ENCODE measurements at regions not wholly inside any gene's neighbourhood (a gene's known extent, or its start where the extent isn't known, plus 50 kb on each side); places are given as distances from the start of the nearest gene placed in this dataset.

DNA sequence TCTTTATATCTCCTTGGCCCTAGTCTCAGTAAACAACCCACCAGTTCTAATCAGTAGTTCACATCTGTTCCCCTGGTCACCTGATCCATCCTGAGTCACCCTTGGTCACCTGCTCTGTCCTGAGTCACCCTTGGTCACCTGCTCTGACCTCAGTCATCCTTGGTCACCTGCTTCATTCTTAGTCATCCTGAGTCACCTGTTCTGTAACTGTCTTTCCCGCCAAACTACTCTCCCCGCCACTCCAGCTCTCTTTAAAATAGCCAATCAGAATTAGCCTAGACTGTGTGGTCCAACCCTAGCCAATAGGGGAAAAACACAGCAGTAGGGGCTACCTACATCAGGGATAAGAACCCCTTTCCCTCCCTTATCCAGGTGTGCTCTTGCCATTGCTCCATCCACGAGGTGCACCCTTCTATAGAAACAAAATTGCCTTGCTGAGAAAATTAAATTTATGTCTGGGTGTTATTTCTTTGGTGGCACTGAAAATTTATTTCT lies 245.4 kb upstream of the DIO3 start:
- intact Hi-C loops (cut with micrococcal nuclease; ENCODE audit: unreplicated experiment): no loop called here
- no TSS peak for BruUV-seq (replicated peaks)
- no peak overlapping the region for H3K4me3 ChIP-seq (ENCODE audit: low read depth, low read length, poor library complexity, severe bottlenecking)
- no peak for DNase-seq (ENCODE audit: low spot score)
- no peaks in the 10 kb centered on the region for H3K9me3 ChIP-seq (ENCODE audit: low read depth, low read length, poor library complexity, severe bottlenecking)
- peaks cover 33% of the 10 kb centered on the region for H3K27me3 ChIP-seq (replicated peaks; ENCODE audit: insufficient read depth, low read depth, low read length, poor library complexity)
- CTCF ChIA-PET: no interaction called here
- POLR2A ChIA-PET (ENCODE audit: low non-redundant PET): no interaction called here
- TF ChIP-seq EZH2 (IDR thresholded peaks at IDR 0.05; ENCODE audit: borderline replicate concordance, low read depth, low read length, poor library complexity, severe bottlenecking) (no peak), CTCF (conservative IDR thresholded peaks at IDR 0.05; ENCODE audit: low read depth, low read length) (no peak)
- no peaks in the 10 kb centered on the region for H3K36me3 ChIP-seq (ENCODE audit: insufficient read depth, low read length, poor library complexity, severe bottlenecking)
- H3K4me1 ChIP-seq (ENCODE audit: insufficient read depth, low read length, poor library complexity, severe bottlenecking): no peaks in the 10 kb centered on the region
- no peak overlapping the region for H3K27ac ChIP-seq (ENCODE audit: low read depth, low read length, poor library complexity, severe bottlenecking)

DNA sequence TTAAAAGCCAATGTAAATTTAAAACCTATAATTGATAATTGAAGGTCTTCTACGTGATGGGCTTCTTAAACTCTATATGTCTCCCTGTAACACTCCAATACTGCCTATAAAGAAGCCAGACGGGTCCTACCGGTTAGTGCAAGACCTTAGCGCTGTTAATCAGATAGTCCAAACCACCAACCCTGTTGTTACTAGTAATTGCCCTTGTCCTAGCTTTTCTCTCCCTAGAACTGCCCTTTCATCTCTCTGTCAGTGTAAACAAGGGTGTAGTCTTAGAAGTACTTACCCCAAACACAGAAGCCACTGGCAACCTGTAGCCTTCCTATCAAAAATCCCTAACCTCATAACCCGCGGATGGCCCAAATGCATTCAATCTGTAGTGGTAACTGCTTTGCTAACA lies 243.0 kb upstream of the DIO3 start:
- H3K4me1 ChIP-seq (ENCODE audit: insufficient read depth, low read length, poor library complexity, severe bottlenecking): no peaks in the 10 kb centered on the region
- no peaks in the 10 kb centered on the region for H3K36me3 ChIP-seq (ENCODE audit: insufficient read depth, low read length, poor library complexity, severe bottlenecking)
- H3K9me3 ChIP-seq (ENCODE audit: low read depth, low read length, poor library complexity, severe bottlenecking): no peaks in the 10 kb centered on the region
- no TSS peak for BruUV-seq (replicated peaks)
- no peak overlapping the region for H3K4me3 ChIP-seq (ENCODE audit: low read depth, low read length, poor library complexity, severe bottlenecking)
- ChIA-PET CTCF (no interaction called here), POLR2A (ENCODE audit: low non-redundant PET) (no interaction called here)
- H3K27me3 ChIP-seq (replicated peaks; ENCODE audit: insufficient read depth, low read depth, low read length, poor library complexity): peaks cover 19% of the 10 kb centered on the region
- no peak for DNase-seq (ENCODE audit: low spot score)
- TF ChIP-seq CTCF (conservative IDR thresholded peaks at IDR 0.05; ENCODE audit: low read depth, low read length) (no peak), EZH2 (IDR thresholded peaks at IDR 0.05; ENCODE audit: borderline replicate concordance, low read depth, low read length, poor library complexity, severe bottlenecking) (no peak)
- intact Hi-C loops (cut with micrococcal nuclease; ENCODE audit: unreplicated experiment): no loop called here
- H3K27ac ChIP-seq (ENCODE audit: low read depth, low read length, poor library complexity, severe bottlenecking): no peak overlapping the region

GRCh38 chr14:101320396-101320795 lies 240.9 kb upstream of the DIO3 start:
- TF ChIP-seq CTCF (conservative IDR thresholded peaks at IDR 0.05; ENCODE audit: low read depth, low read length) (no peak), EZH2 (IDR thresholded peaks at IDR 0.05; ENCODE audit: borderline replicate concordance, low read depth, low read length, poor library complexity, severe bottlenecking) (no peak)
- CTCF ChIA-PET: no interaction called here
- Histone ChIP-seq H3K27ac (ENCODE audit: low read depth, low read length, poor library complexity, severe bottlenecking) (no peak overlapping the region), H3K27me3 (replicated peaks; ENCODE audit: insufficient read depth, low read depth, low read length, poor library complexity) (peaks cover 19% of the 10 kb centered on the region), H3K4me3 (ENCODE audit: low read depth, low read length, poor library complexity, severe bottlenecking) (no peak overlapping the region), H3K4me1 (ENCODE audit: insufficient read depth, low read length, poor library complexity, severe bottlenecking) (no peaks in the 10 kb centered on the region), H3K36me3 (ENCODE audit: insufficient read depth, low read length, poor library complexity, severe bottlenecking) (no peaks in the 10 kb centered on the region), H3K9me3 (ENCODE audit: low read depth, low read length, poor library complexity, severe bottlenecking) (no peaks in the 10 kb centered on the region)
- BruUV-seq (replicated peaks): no TSS peak
- intact Hi-C loops (cut with micrococcal nuclease; ENCODE audit: unreplicated experiment): no loop called here
- POLR2A ChIA-PET (ENCODE audit: low non-redundant PET): no interaction called here
- DNase-seq (ENCODE audit: low spot score): no peak

Measured in A673 (cell line).